ENCODE measurements at regions not wholly inside any gene's neighbourhood (a gene's known extent, or its start where the extent isn't known, plus 50 kb on each side); places are given as distances from the start of the nearest gene placed in this dataset.

- H3K27ac ChIP-seq = peak overlapping the region in 3 of 8 donors; percentile 15 to 75 (median 50)
- WGBS, 5 donors = 84 to 100% (median 92%) methylated on average over 1 of the region's 1 CpG
- peaks cover 0 to 49% (median 6%) of the 10 kb centered on the region in 6 donors for H3K4me1 ChIP-seq
- no peaks in the 10 kb centered on the region for H3K9me3 ChIP-seq
- intact Hi-C loops (cut with DNase I; ENCODE audit: low total_unique reads) = loop anchor here (10.0 kb wide), 1 partner anchor 535 kb away; no protein-coding TSS in a partner anchor
- H3K27me3 ChIP-seq (replicated peaks in 1 of 7) = no peaks in the 10 kb centered on the region
- no peak overlapping the region for H3K4me3 ChIP-seq
- TF ChIP-seq POLR2AphosphoS5 (IDR thresholded peaks at IDR 0.05) (no peak), POLR2A (IDR thresholded peaks at IDR 0.05) (no peak), CTCF (IDR thresholded peaks at IDR 0.05 in 8 of 11, conservative IDR thresholded peaks at IDR 0.05 in 3 of 11) (no peak)
- DNase-seq = no peak
- no peaks in the 10 kb centered on the region for H3K36me3 ChIP-seq
These were observed 323.6 kb downstream of the DLEU7 start for GRCh38 chr13:50519866-50520265.

- Histone ChIP-seq H3K27ac (peak overlapping the region in 4 of 8 donors; percentile 7 to 75 (median 46)), H3K9me3 (no peaks in the 10 kb centered on the region), H3K4me1 (peaks cover 0 to 50% (median 6%) of the 10 kb centered on the region in 6 donors), H3K27me3 (replicated peaks in 1 of 7) (no peaks in the 10 kb centered on the region), H3K36me3 (no peaks in the 10 kb centered on the region), H3K4me3 (no peak overlapping the region)
- DNase-seq = no peak
- intact Hi-C loops (cut with DNase I; ENCODE audit: low total_unique reads) = loop anchor here (10.0 kb wide), 1 partner anchor 536 kb away; no protein-coding TSS in a partner anchor
- TF ChIP-seq POLR2A (IDR thresholded peaks at IDR 0.05) (no peak), CTCF (IDR thresholded peaks at IDR 0.05 in 8 of 11, conservative IDR thresholded peaks at IDR 0.05 in 3 of 11) (no peak), POLR2AphosphoS5 (IDR thresholded peaks at IDR 0.05) (no peak)
- 79 to 87% (median 85%) methylated on average over 4 of the region's 4 CpGs for WGBS, 5 donors
These were observed 322.3 kb downstream of the DLEU7 start for GRCh38 chr13:50521006-50521830.

GRCh38 chr13:50521831-50522149 lies 321.7 kb downstream of the DLEU7 start:
- Histone ChIP-seq H3K4me1 (peaks cover 0 to 56% (median 7%) of the 10 kb centered on the region in 6 donors), H3K36me3 (no peaks in the 10 kb centered on the region), H3K27me3 (replicated peaks in 1 of 7) (no peaks in the 10 kb centered on the region), H3K27ac (peak overlapping the region in 4 of 8 donors; percentile 11 to 75 (median 34)), H3K9me3 (no peaks in the 10 kb centered on the region), H3K4me3 (no peak overlapping the region)
- no peak for DNase-seq
- intact Hi-C loops (cut with DNase I; ENCODE audit: low total_unique reads) = loop anchor here (10.0 kb wide), 1 partner anchor 537 kb away; no protein-coding TSS in a partner anchor
- 31 to 46% (median 43%) methylated on average over 3 of the region's 3 CpGs for WGBS, 5 donors
- TF ChIP-seq CTCF (IDR thresholded peaks at IDR 0.05 in 8 of 11, conservative IDR thresholded peaks at IDR 0.05 in 3 of 11) = no peak
- TF ChIP-seq POLR2A (IDR thresholded peaks at IDR 0.05) = no peak
- no peak for TF ChIP-seq POLR2AphosphoS5 (IDR thresholded peaks at IDR 0.05)

- Histone ChIP-seq H3K4me1 (peaks cover 0 to 63% (median 14%) of the 10 kb centered on the region in 6 donors), H3K27me3 (replicated peaks in 1 of 7) (no peaks in the 10 kb centered on the region), H3K36me3 (no peaks in the 10 kb centered on the region), H3K27ac (peak overlapping the region in 2 of 8 donors; percentile 26 to 75), H3K4me3 (no peak overlapping the region), H3K9me3 (no peaks in the 10 kb centered on the region)
- intact Hi-C loops (cut with DNase I; ENCODE audit: low total_unique reads) = loop anchor here (10.0 kb wide), 1 partner anchor 538 kb away; no protein-coding TSS in a partner anchor
- TF ChIP-seq CTCF (IDR thresholded peaks at IDR 0.05 in 8 of 11, conservative IDR thresholded peaks at IDR 0.05 in 3 of 11) (no peak), POLR2AphosphoS5 (IDR thresholded peaks at IDR 0.05) (no peak), POLR2A (IDR thresholded peaks at IDR 0.05) (no peak)
- no peak for DNase-seq
- WGBS, 5 donors = 81 to 97% (median 90%) methylated on average over 3 of the region's 3 CpGs
These were observed 321.0 kb downstream of the DLEU7 start for GRCh38 chr13:50522506-50522905.
